ENCODE measurements at regions not wholly inside any gene's neighbourhood (a gene's known extent, or its start where the extent isn't known, plus 50 kb on each side); places are given as distances from the start of the nearest gene placed in this dataset.

- no peak overlapping the region for H3K18ac ChIP-seq (ENCODE audit: low read depth, low read length)
- POLR2A ChIA-PET (ENCODE audit: unreplicated experiment): no interaction called here
- H3K4me3 ChIP-seq (ENCODE audit: insufficient read depth, low read depth, low read length): no peak overlapping the region
- intact Hi-C loops (cut with micrococcal nuclease): no loop called here
- H3K27me3 ChIP-seq (ENCODE audit: control insufficient read depth, insufficient read depth, low read length): no peaks in the 10 kb centered on the region
- in situ Hi-C loops (cut with MboI; ENCODE audit: low sequenced_read_pairs): no loop called here
- no peak overlapping the region for H4K5ac ChIP-seq (ENCODE audit: low read depth, low read length)
- CTCF ChIA-PET: interaction anchor here (1.4 kb wide), 1 partner anchor 137 kb away, joined by 3 read pairs; no protein-coding TSS in a partner anchor
- no peak overlapping the region for H2BK20ac ChIP-seq (ENCODE audit: low read depth, low read length)
- no peak overlapping the region for H2BK120ac ChIP-seq (ENCODE audit: low read depth, low read length)
- no peak overlapping the region for H2AK5ac ChIP-seq (ENCODE audit: low read depth, low read length)
- H3K56ac ChIP-seq (ENCODE audit: extremely low read depth, insufficient read depth, low read length): no peak overlapping the region
- no peaks in the 10 kb centered on the region for H3K4me1 ChIP-seq (ENCODE audit: control insufficient read depth, insufficient read depth, low read length)
- no peak overlapping the region for H3K4me2 ChIP-seq (ENCODE audit: low read depth, low read length)
- H3K36me3 ChIP-seq (ENCODE audit: control insufficient read depth, insufficient read depth, low read length): no peaks in the 10 kb centered on the region
- H2AFZ ChIP-seq (replicated peaks; ENCODE audit: low read length, poor library complexity): no peak overlapping the region
- no peak overlapping the region for H2BK15ac ChIP-seq (ENCODE audit: low read depth, low read length)
- H3K23ac ChIP-seq (ENCODE audit: low read depth, low read length): no peak overlapping the region
- no peak overlapping the region for H4K91ac ChIP-seq (ENCODE audit: insufficient read depth, low read depth, low read length)
- H3K9me3 ChIP-seq (ENCODE audit: control insufficient read depth, insufficient read depth, low read length): no peaks in the 10 kb centered on the region
- H4K20me1 ChIP-seq (ENCODE audit: insufficient read depth, low read length): no peaks in the 10 kb centered on the region
- DNase-seq (no peak), ATAC-seq (ENCODE audit: low read depth) (no peak)
- TF ChIP-seq FOS (IDR thresholded peaks at IDR 0.05; ENCODE audit: low read depth, low read length) (no peak), MAFK (IDR thresholded peaks at IDR 0.05; ENCODE audit: low read depth, low read length) (no peak), BHLHE40 (IDR thresholded peaks at IDR 0.05; ENCODE audit: low read depth, low read length) (no peak), CHD1 (IDR thresholded peaks at IDR 0.05; ENCODE audit: low read depth, low read length) (no peak), RAD21 (IDR thresholded peaks at IDR 0.05; ENCODE audit: low read length) (no peak), RFX5 (IDR thresholded peaks at IDR 0.05; ENCODE audit: low read depth, low read length) (no peak), CTCF (conservative IDR thresholded peaks at IDR 0.05; ENCODE audit: low read depth, low read length) (no peak), MAZ (IDR thresholded peaks at IDR 0.05; ENCODE audit: borderline replicate concordance, low read depth, low read length) (no peak), POLR2A (IDR thresholded peaks at IDR 0.05; ENCODE audit: low read depth, low read length) (no peak), RCOR1 (IDR thresholded peaks at IDR 0.05; ENCODE audit: insufficient replicate concordance, low read length) (no peak)
- no peak overlapping the region for H3K9ac ChIP-seq (ENCODE audit: low read depth, low read length)
- dilution Hi-C loops (cut with HindIII; ENCODE audit: low sequenced_read_pairs, unreplicated experiment): no loop called here
- H3K4ac ChIP-seq (ENCODE audit: low read depth, low read length): no peak overlapping the region
- no peak overlapping the region for H4K8ac ChIP-seq (ENCODE audit: low read depth in 2 of 2, low read length in 2 of 2)
- H3K79me1 ChIP-seq (ENCODE audit: low read depth in 1 of 2, low read length in 2 of 2): no peaks in the 10 kb centered on the region
- H2AK9ac ChIP-seq (replicated peaks; ENCODE audit: low read depth, low read length, poor library complexity): no peak overlapping the region
- no TSS peak for BruUV-seq (replicated peaks)
- H3K27ac ChIP-seq (ENCODE audit: insufficient read depth, low read length): no peak overlapping the region
- H2BK5ac ChIP-seq (ENCODE audit: low read depth, low read length, poor library complexity, severe bottlenecking): no peak overlapping the region
- no peak overlapping the region for H3K14ac ChIP-seq (replicated peaks; ENCODE audit: low read depth, low read length)
- no peaks in the 10 kb centered on the region for H3K9me1 ChIP-seq (ENCODE audit: insufficient read depth, low read length)
These were observed 182.7 kb upstream of the SCN7A start for GRCh38 chr2:166676716-166677115.
